ENCODE measurements at regions not wholly inside any gene's neighbourhood (a gene's known extent, or its start where the extent isn't known, plus 50 kb on each side); places are given as distances from the start of the nearest gene placed in this dataset.

DNA sequence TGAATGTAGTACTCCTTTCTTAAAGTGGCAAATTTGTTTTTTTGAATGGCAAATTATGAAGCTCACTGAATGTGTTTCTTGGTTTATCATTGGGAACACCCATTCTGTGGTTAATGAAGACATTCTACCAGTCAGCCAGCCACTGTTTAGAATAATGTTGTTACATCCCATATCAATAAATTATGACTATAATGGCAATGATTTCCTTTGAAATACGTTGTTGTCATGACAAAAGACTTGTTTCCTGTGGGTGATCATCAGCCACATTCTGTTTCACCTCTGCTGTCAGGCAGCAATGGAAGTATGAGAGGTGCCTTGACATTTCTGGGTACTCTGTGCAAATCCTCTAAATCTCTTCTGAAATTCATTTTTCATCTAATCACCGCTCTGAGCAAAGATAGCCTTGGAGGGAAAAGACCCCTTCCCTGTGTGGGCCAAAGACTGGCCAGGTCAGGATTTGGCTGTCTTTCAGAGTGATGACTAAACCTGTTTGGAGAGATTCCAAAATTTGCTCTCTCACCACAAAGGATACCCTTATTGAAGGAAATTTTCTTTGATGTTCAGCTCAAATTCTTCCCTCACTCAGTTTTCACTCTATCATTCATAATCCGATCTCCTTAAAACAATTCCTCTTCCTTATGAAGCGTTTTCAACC, 869.2 kb downstream of the BCL11A start:
- no peak for TF ChIP-seq POLR2A (IDR thresholded peaks at IDR 0.05; ENCODE audit: low read length)
- TF ChIP-seq GATA1 (IDR thresholded peaks at IDR 0.05; ENCODE audit: low read depth, low read length) = no peak
- no peak for DNase-seq

- DNase-seq = no peak
- TF ChIP-seq POLR2A (IDR thresholded peaks at IDR 0.05; ENCODE audit: low read length) = no peak
- no peak for TF ChIP-seq GATA1 (IDR thresholded peaks at IDR 0.05; ENCODE audit: low read depth, low read length)
These were observed 872.6 kb downstream of the BCL11A start for GRCh38 chr2:59680863-59681262.

GRCh38 chr2:59677158-59677557, 876.3 kb downstream of the BCL11A start:
- no peak for DNase-seq
- no peak for TF ChIP-seq POLR2A (IDR thresholded peaks at IDR 0.05; ENCODE audit: low read length)
- no peak for TF ChIP-seq GATA1 (IDR thresholded peaks at IDR 0.05; ENCODE audit: low read depth, low read length)

DNA sequence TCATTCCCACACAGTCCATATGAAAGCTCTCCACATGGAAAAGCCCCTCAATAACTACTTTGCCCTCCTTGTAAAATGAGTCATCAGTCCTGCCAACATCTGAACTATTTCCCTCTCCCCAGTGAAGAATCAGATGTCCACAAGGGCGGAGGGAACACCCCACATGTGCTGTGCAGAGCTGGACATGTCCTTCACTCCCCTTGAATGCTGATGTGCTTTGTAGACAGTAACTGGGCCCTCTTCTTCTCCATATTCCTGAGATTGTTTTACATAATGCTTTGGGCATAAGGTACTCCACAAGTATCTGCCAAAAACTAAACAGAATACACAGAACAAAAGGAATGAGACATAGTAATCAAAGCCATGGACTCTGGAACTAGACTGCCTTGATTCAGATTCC, 879.4 kb downstream of the BCL11A start:
- TF ChIP-seq GATA1 (IDR thresholded peaks at IDR 0.05; ENCODE audit: low read depth, low read length) (no peak), POLR2A (IDR thresholded peaks at IDR 0.05; ENCODE audit: low read length) (no peak)
- no peak for DNase-seq

- TF ChIP-seq GATA1 (IDR thresholded peaks at IDR 0.05; ENCODE audit: low read depth, low read length) = no peak
- no peak for TF ChIP-seq POLR2A (IDR thresholded peaks at IDR 0.05; ENCODE audit: low read length)
- no peak for DNase-seq
These were observed 888.4 kb downstream of the BCL11A start for GRCh38 chr2:59665021-59665420.

DNA sequence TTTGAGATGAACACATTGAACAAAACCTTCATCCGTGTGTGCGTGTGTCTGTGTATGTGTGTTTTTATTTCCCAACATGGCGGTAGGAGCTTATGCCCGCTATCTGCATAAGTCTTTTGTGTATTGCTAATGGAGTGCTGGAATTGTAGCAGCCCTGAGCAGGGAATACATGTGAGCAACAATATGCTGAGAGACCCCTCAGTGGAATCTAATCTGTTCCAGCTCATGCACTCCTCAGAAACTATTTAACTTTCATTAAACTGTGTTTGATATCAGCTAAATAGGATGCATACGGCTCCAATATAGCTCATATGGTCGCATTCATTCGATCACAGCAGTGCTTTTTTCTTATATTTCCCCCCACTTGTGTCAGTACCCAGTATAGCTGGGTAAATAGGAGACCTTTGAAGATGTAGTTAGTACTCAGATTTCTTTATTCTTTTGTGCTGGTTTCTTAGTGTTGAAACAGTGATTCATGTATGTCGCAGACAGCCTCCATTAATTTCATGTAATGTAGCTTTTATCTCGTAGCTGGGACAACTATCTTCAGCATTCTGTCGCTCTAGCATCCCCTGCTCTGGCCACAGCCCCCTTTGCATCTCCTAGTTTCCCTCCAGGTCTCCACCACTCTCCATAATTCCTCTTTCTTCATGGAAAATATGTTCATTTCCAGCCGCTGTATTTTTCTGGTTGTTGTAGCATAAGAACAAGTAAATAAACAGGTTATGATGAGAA, 891.2 kb downstream of the BCL11A start:
- DNase-seq = no peak
- TF ChIP-seq POLR2A (IDR thresholded peaks at IDR 0.05; ENCODE audit: low read length) (no peak), GATA1 (IDR thresholded peaks at IDR 0.05; ENCODE audit: low read depth, low read length) (no peak)

- DNase-seq = no peak
- TF ChIP-seq GATA1 (IDR thresholded peaks at IDR 0.05; ENCODE audit: low read depth, low read length) = no peak
- TF ChIP-seq POLR2A (IDR thresholded peaks at IDR 0.05; ENCODE audit: low read length) = no peak
These were observed 893.2 kb downstream of the BCL11A start for GRCh38 chr2:59660262-59660661.

DNA sequence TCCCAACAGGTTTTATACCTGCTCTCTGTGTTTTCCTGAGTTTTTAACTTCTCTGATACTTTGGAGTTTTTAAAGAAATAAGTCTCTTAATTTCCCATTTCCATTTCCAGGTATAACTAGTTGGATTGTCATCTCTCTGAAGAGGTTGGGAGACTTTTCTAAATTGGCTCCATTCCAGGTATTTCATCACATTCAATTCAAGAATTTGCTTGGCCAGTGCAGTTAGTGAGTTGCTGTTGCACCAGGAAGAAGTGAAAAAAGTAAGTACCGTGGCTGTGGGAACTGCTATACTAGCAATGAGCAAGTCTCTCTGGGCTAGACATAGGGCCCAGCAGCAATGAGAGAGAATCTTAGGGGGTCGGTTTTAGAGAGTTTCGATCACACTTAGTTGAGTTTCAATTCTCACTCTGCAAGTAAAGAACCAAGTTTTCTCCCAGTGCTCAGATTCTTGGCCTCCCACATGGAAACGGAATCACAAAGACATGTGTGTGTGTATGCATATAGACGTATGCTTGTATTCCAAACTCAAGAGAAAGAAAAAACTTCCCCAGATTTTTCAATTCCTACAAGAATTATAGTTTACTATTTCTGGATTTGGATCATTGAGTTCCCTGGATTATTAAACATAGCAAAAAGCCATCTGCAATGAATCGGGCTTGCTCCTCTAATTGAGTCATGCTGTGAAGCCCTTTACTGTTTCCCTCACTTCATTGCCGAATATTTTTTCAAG, 894.4 kb downstream of the BCL11A start:
- no peak for DNase-seq

DNA sequence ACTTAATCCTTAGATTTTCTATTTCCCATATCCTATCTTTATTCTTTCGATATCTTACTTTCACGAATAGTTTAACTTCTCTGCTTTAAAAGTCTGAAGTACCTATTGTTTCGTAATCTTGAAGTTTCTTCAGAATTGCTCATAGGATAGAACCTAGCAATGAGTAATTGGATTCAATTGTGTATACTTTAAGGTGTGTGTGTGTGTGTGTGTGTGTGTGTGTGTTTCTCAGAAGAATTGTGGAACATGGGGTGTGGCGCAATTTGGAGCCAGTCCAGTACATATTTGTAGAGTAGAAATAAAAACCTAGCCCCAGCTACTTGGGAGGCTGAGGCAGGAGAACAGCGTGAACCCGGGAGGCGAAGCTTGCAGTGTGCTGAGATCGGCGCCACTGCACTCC, 897.6 kb downstream of the BCL11A start:
- DNase-seq = no peak
- TF ChIP-seq POLR2A (IDR thresholded peaks at IDR 0.05; ENCODE audit: low read length) = no peak
- no peak for TF ChIP-seq GATA1 (IDR thresholded peaks at IDR 0.05; ENCODE audit: low read depth, low read length)

More for the DNA sequence above, 894.4 kb downstream of the BCL11A start:
- TF ChIP-seq POLR2A (IDR thresholded peaks at IDR 0.05; ENCODE audit: low read length) = no peak
- no peak for TF ChIP-seq GATA1 (IDR thresholded peaks at IDR 0.05; ENCODE audit: low read depth, low read length)

GRCh38 chr2:59654710-59655109, 898.7 kb downstream of the BCL11A start:
- no peak for TF ChIP-seq GATA1 (IDR thresholded peaks at IDR 0.05; ENCODE audit: low read depth, low read length)
- TF ChIP-seq POLR2A (IDR thresholded peaks at IDR 0.05; ENCODE audit: low read length) = no peak
- no peak for DNase-seq

- DNase-seq = no peak
- TF ChIP-seq POLR2A (IDR thresholded peaks at IDR 0.05; ENCODE audit: low read length) = no peak
- TF ChIP-seq GATA1 (IDR thresholded peaks at IDR 0.05; ENCODE audit: low read depth, low read length) = no peak
These were observed 900.3 kb downstream of the BCL11A start for GRCh38 chr2:59653164-59653563.

GRCh38 chr2:59630789-59631188, 922.7 kb downstream of the BCL11A start:
- no peak for DNase-seq
- TF ChIP-seq GATA1 (IDR thresholded peaks at IDR 0.05; ENCODE audit: low read depth, low read length) (no peak), POLR2A (IDR thresholded peaks at IDR 0.05; ENCODE audit: low read length) (no peak)

DNA sequence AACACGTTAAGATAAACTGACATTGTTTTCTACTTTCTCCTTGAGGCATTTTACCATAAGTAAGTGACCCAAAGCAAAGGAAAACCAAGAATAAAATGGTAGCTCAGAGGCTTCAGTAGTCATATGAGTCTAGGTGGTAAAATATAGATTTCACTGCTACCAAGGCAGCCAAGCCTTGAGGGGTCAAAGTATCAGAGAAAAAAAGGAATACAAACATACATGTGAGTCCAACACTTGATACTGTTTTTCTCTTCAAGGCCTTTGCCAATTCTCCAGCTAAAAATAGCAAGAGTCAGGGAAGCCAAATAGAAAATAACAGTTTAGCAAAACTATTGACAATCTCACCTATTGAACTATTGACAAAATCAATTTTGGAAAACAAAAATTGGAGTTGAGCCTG, 925.9 kb downstream of the BCL11A start:
- DNase-seq = no peak
- TF ChIP-seq POLR2A (IDR thresholded peaks at IDR 0.05; ENCODE audit: low read length) (no peak), GATA1 (IDR thresholded peaks at IDR 0.05; ENCODE audit: low read depth, low read length) (no peak)

GRCh38 chr2:59622599-59623308, 930.7 kb downstream of the BCL11A start:
- TF ChIP-seq GATA1 (IDR thresholded peaks at IDR 0.05; ENCODE audit: low read depth, low read length) (no peak), POLR2A (IDR thresholded peaks at IDR 0.05; ENCODE audit: low read length) (no peak)
- DNase-seq = no peak
